Suppressor macrophage (primary cell): ENCODE measurements at regions not wholly inside any gene's neighbourhood (a gene's known extent, or its start where the extent isn't known, plus 50 kb on each side); places are given as distances from the start of the nearest gene placed in this dataset.
A peak's percentile ranks its signal among the peaks of the same experiment; 100 is the strongest.

Experiments used
- DNase-seq, 4 experiments: peaks; one replicate each; pipeline ENCODE4 v3.0.0-alpha.2; 2020 to 2022

DNA sequence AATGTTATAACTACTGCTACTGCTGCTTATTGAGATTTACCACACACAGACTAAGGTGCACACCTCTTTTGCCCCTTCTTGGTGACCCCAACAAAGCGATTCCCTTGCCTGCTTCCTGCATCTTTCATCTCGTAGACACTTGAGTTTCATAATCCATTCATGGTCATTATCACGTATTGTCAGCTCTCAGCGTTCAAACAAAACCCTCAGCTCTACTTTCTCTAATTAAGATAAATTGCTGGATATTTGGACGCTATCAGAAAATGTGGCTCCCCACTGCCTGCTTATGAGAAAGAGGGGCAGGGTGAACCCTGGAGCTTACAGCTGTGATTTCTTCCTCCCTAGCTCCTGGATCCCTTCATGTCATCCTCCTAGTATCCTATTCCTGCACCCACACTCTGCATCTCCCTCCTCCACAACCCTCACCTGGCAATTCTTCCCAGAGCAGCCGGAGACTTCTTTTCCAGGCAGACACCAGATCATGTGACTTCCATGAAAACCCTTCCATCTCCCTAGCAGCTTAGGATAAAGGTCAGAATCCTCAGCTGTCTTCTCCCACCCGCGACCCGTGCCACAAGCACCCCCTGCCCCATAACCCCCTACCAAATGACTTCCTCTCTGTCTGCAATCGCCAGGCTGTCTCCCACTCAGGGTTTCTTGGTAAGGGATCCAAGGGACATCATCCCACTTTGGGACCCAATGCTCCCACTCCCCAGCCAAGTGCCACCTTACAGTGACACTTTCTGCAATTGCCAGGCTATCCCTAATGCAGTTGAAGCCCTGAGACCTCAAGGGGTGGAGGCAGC, 146.5 kb downstream of the NSG2 start:
- DNase-seq: no peak

DNA sequence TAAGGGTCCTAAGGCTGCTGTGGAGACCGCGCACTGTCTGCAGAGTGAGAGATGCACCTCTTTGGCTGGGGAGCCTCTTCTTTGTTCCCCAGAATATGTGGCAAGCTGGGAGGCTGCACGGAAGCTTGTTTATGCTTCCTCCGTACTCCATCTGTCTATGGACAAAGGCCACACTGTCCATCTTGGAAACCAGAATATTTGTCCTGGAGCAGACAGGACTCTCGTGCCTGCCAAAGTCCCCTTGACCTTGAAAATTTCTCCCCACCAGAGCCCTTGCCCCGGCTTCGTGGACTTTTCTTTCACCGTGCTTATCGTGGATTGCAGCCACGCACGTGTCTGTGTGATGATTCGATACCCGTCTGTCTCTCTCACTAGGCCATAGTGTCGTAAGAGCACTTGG, 147.4 kb downstream of the NSG2 start:
- no peak for DNase-seq

- no peak for DNase-seq
Measured at GRCh38 chr5:174195517-174195916, 150.0 kb downstream of the NSG2 start.

GRCh38 chr5:174197929-174198328, 152.4 kb downstream of the NSG2 start:
- DNase-seq: no peak

DNA sequence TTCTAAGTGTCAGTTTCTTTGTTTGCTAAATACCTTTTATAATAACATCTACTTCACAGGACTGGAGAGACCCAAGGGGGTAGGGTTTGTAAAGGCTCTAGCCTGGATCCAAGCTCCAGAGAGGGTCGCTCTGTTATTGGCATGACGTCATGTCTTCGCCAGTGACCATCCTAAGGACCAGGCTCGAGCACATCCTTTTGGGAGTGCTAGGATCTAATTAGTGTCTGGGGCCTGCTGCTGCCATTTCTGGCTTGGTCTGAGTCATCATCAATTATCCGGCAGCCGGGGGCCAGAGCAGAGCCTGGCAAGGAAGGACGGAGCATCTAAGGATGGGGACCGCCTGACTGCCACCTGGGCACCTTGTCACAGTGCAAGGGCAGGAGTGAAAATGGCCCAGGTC, 153.0 kb downstream of the NSG2 start:
- no peak for DNase-seq

- no peak for DNase-seq
Measured at GRCh38 chr5:174202996-174203395, 157.5 kb downstream of the NSG2 start.

DNA sequence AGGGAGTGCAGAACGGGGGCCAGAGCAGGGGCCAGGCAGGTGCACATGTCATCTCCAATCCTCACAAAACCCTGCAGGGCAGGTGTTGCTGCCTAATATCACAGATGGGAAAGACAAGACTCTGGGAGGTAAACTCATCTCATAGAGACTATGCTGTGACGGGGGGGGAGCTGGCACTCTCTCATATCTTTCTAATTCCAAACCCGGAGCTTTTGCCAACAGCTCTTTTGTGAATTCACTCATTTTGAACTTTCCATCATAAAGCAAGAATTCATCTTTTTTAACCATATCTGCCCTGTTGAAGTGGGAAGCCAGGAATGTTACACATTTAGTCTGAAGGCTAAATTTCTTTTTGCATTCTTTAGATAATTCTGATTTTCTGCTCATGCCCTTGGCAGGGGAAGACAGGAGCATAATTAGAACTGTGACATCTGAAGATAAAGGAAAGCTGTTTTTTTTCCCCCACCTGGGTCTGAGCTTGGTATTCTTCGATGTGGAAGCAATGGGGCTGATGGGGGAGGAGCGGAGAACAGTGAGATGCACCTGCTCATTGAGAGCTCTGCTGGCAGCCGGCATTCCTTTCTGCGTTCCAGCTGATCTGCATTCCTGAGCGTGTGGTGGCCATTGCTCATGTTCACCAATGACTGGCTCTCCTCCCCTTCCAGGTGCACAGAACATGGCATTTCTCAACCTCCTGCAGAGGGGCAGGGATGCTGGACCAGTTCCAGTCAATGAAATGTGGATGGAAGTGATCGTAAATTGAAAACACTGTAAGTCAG, 159.2 kb downstream of the NSG2 start:
- DNase-seq: no peak

DNA sequence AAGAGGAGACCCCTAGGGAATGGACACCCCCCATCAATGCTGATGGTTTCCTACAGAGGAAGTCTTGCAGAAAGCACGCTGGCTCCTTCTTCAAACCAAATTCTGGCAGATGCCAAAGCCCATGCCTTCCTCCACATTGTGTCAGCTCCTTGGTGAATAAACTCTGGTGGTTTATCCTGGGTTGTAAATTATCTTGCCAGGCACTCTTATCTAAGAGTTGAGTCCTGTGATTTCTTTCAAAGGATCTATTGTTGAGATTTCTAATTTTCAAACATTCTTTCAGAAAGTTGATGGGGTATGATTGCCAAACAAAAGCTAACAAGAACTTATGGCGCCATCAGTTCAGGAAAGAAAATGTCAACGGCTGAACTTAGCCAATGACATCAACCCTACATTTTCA, 160.4 kb downstream of the NSG2 start:
- no peak for DNase-seq

- DNase-seq: no peak
Measured at GRCh38 chr5:174210596-174211276, 165.2 kb downstream of the NSG2 start.

- DNase-seq: no peak
Measured at GRCh38 chr5:174211277-174211626, 165.7 kb downstream of the NSG2 start.

DNA sequence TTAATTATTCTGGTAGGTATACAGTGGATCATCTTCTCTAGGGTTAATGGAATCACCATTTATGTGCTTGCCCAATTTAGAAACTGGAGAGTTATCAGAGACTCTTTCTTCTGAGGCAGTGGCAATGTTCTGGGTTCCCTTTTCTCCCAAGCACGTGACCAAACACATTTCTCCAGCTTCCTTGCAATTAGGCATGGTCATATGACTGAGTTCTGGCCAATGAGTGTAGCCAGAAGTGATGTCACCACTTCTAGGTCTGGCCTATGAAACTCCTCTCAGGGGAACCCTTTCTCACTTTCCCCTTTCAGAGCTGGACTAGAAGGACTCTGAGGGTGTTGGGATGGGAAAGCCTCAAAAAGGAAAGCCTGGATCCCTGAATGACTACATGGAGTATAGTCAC, 172.0 kb downstream of the NSG2 start:
- peak in 2 of 4 experiments; percentile 15 to 20 for DNase-seq

DNA sequence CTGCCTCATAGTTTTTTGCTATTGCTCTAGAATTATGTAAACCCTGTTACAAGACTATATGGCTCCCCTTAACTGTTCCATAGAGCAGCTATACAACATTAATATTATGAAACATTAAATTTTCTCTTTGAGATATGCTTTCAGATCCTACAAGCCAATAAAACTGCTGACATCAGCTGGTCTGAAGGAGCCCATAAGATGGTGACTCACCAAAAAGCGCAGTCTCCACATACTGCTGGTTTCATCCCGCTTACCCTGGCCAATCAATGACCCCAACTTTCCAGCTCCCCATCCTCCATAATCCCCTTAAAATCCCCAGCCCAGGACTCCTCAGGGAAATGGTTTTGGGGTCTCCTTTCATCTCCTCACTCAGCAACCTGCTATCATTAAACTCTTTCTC, 172.7 kb downstream of the NSG2 start:
- DNase-seq: no peak

DNA sequence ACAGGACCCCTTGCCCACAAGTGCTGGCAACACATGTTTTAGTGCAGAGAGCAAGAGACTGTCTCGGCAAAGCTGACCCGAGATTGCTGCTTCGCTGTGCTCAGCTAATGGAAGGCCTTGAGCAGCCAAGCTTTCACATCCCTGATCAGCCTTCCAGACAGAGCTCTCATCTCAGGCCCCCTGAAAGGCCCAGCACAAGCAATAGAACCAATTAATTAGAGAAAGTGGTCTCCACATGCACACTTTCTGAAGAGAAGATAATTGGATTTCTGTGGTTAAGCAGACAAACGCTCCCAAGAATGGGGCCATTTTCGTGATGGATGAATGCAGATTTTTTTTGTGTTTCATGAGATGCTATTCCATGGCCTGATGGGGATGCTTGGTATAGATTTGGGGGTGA, 174.9 kb downstream of the NSG2 start:
- no peak for DNase-seq

- no peak for DNase-seq
Measured at GRCh38 chr5:174221436-174221835, 175.9 kb downstream of the NSG2 start.

DNA sequence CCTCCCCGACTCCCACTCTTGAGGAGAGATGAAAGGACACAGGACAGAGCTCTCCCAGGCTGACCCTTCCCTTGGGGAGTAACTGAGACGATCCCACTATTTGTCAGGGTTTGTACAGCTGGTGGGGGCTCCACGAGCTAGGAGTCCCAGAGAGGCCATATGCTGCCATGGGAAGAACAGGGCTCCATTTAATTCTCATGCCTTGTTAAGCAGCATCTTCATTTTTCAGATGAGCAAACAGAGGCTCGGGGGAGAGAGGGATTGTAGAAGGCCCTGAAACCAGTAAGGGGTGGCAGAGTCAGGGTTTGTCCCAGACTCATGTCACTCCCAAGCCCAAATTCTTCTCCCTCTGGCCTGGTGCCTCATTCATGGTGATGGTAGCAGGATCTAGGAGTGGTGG, 176.4 kb downstream of the NSG2 start:
- no peak for DNase-seq

GRCh38 chr5:174222891-174223290, 177.4 kb downstream of the NSG2 start:
- no peak for DNase-seq

DNA sequence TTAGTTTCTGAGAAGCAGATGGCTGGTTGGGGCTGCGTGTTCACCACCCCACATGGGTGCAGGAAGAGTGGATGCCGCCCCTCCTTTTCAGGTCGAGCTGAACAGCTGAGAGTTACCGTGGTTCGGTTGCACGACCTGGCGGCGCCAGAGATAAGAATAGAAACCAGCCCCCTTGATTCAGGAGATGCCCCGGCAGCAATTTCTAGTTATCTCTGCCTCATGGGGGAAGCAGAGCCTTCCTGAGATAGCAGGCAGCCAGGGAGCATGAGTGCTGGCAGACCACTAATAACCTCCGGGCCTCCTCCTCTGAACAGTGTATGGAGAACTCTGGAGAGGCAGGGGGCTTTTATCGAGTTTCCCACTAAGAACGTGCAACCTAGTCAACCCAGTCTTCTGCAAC, 177.8 kb downstream of the NSG2 start:
- no peak for DNase-seq

DNA sequence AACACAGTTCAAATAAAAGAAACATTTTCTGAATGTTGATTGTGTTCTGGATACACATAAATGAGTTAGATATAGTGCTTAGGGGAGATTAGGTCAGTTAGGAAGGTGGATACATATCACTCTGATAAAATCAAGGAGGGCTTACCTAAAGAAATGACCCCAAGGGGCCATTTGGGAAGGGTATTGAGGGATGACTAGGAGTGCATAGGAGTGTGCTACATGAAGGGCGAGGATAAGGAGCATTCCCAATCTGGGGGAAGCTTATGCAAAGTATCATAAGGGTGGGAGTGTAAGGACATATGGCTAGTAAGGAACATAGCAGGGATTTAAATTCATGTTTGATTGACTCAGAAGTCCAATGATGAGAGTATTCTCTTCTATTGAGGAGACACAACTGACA, 183.6 kb downstream of the NSG2 start:
- no peak for DNase-seq

- DNase-seq: no peak
Measured at GRCh38 chr5:174229514-174230370, 184.2 kb downstream of the NSG2 start.

GRCh38 chr5:174231956-174232487, 186.5 kb downstream of the NSG2 start:
- DNase-seq: no peak

DNA sequence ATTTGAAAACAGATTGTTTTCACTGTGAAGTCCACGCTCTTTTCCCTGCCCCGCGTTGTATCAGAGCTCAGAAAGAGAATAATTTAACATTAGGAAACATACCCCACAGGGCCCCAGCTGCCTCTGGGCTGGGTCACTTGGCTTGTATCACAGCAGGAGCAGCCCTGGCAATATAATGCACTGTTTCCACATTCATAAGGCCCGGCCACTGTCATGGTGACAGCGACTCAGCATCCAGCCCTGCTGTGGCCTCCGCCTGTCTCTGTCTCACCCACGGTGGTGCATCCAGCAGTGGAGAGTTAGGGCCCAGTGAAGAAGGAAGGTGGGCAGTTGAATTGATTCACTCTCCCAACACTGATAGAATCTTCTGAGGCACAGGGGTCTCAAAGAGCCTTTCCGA, 188.9 kb downstream of the NSG2 start:
- DNase-seq: peak in 3 of 4 experiments; percentile 7 to 23 (median 17)
